SK-N-SH (cell line): ENCODE measurements at regions not wholly inside any gene's neighbourhood (a gene's known extent, or its start where the extent isn't known, plus 50 kb on each side); places are given as distances from the start of the nearest gene placed in this dataset.
"Not testable (repeated sequence)": the region's sequence is repeated elsewhere in the genome, so short reads cannot be mapped to it uniquely, and the experiment has no call there.

ENCODE experiments used
- CTCF ChIA-PET: fragments of 300-600, 350-600 bp; formaldehyde crosslinking; extraction: SDS; loops from one replicate; lab custom pipeline; 2021; lab: Yijun Ruan, JAX
- POLR2A ChIA-PET: fragments of 350-600 bp; sonication (Branson Sonifier 250); formaldehyde crosslinking; extraction: SDS; loops from one replicate; lab custom pipeline; 2020; ENCODE audit warnings: antibody characterized with exemption, inconsistent platforms; lab: Yijun Ruan, JAX
- DNase-seq: peaks from one replicate; pipeline ENCODE4 v3.0.0; 2012
- H2AFZ ChIP-seq: fragments of 200-600 bp; sonication (generic); 2 replicates; pipeline ENCODE4 v1.8.1; 2016; ENCODE audit warnings: antibody characterized with exemption, mild to moderate bottlenecking, low read depth
- H3F3A ChIP-seq: fragments of 200-600 bp; sonication (generic); replicated peaks from 2 replicates; pipeline ENCODE3; 2016; ENCODE audit warnings: antibody characterized with exemption, mild to moderate bottlenecking; ENCODE audit not compliant: insufficient read depth
- H3K27ac ChIP-seq, 2 experiments: fragments of 200-500 bp in 1 of 2; fragments of 200-600 bp in 1 of 2; sonication (Bioruptor generic) in 1 of 2; sonication (generic), shearing (Covaris generic) in 1 of 2; 2 replicates each; pipeline versions ENCODE4 v1.5.1 to v1.6.1; 2014 to 2016; ENCODE audit warnings: low read depth in 2 of 2, inconsistent platforms in 1 of 2, low read length in 1 of 2, mild to moderate bottlenecking in 1 of 2, mixed read lengths in 1 of 2
- H3K27me3 ChIP-seq: fragments of 200-600 bp; sonication (generic), shearing (Covaris generic); 2 replicates; pipeline ENCODE4 v1.6.1; 2016; ENCODE audit warnings: mixed run types; ENCODE audit not compliant: insufficient read depth
- H3K36me3 ChIP-seq, 2 experiments: fragments of 200-500 bp in 1 of 2; fragments of 200-600 bp in 1 of 2; sonication (Bioruptor generic) in 1 of 2; sonication (generic) in 1 of 2; replicated peaks in 1 of 2; 2 replicates each; pipeline versions ENCODE3 to v1.5.1; 2014 to 2016; ENCODE audit warnings: low read length in 1 of 2, mild to moderate bottlenecking in 1 of 2; ENCODE audit not compliant: insufficient read depth in 2 of 2, control insufficient read depth in 1 of 2
- H3K4me1 ChIP-seq, 2 experiments: fragments of 200-500 bp in 1 of 2; fragments of 200-600 bp in 1 of 2; sonication (Bioruptor generic) in 1 of 2; sonication (generic), shearing (Covaris generic) in 1 of 2; 2 replicates each; pipeline versions ENCODE4 v1.5.1 to v1.6.1; 2014 to 2016; ENCODE audit warnings: low read depth in 1 of 2, low read length in 1 of 2, mixed run types in 1 of 2; ENCODE audit not compliant: insufficient read depth in 2 of 2, control insufficient read depth in 1 of 2
- H3K4me2 ChIP-seq: fragments of 200-600 bp; sonication (generic), shearing (Covaris generic); 2 replicates; pipeline ENCODE4 v1.6.1; 2017; ENCODE audit warnings: mixed run types
- H3K4me3 ChIP-seq, 2 experiments: fragments of 200-500 bp in 1 of 2; fragments of 200-600 bp in 1 of 2; sonication (Bioruptor generic) in 1 of 2; sonication (generic), shearing (Covaris generic) in 1 of 2; 2 replicates each; pipeline versions ENCODE4 v1.5.1 to v1.8.1; 2014 to 2016; ENCODE audit warnings: low read depth in 2 of 2, inconsistent platforms in 1 of 2, low read length in 1 of 2, mild to moderate bottlenecking in 1 of 2, mixed read lengths in 1 of 2, moderate library complexity in 1 of 2
- H3K79me2 ChIP-seq: fragments of 200-600 bp; sonication (generic); 2 replicates; pipeline ENCODE4 v1.8.1; 2017; ENCODE audit warnings: mild to moderate bottlenecking; ENCODE audit not compliant: insufficient read depth
- H3K9ac ChIP-seq: fragments of 200-600 bp; sonication (generic); 2 replicates; pipeline ENCODE4 v1.6.1; 2017; ENCODE audit warnings: mixed run types
- H3K9me2 ChIP-seq: fragments of 200-600 bp; sonication (generic); 2 replicates; pipeline ENCODE4 v1.6.1; 2017; ENCODE audit warnings: mixed run types
- H3K9me3 ChIP-seq: fragments of 200-600 bp; sonication (generic); 2 replicates; pipeline ENCODE4 v1.6.1; 2017; ENCODE audit warnings: mixed run types, mild to moderate bottlenecking, moderate library complexity
- H4K20me1 ChIP-seq: fragments of 200-600 bp; sonication (generic); 2 replicates; pipeline ENCODE4 v1.6.1; 2017; ENCODE audit warnings: mild to moderate bottlenecking, mixed run types; ENCODE audit not compliant: insufficient read depth
- CTCF ChIP-seq: fragments of 200-600 bp; sonication (generic); IDR thresholded peaks from 2 replicates; pipeline ENCODE4 v1.6.1; 2017; ENCODE audit warnings: antibody characterized with exemption, mild to moderate bottlenecking, moderate library complexity
- FOSL2 ChIP-seq: IDR thresholded peaks from 2 replicates; pipeline ENCODE4 v1.4.0; 2012; ENCODE audit warnings: low read depth, mild to moderate bottlenecking, moderate library complexity, borderline replicate concordance
- JUND ChIP-seq: IDR thresholded peaks from 2 replicates; pipeline ENCODE4 v1.4.0; 2012
- NRF1 ChIP-seq: IDR thresholded peaks from 2 replicates; pipeline ENCODE4 v1.6.1; 2012; ENCODE audit warnings: low read depth, mild to moderate bottlenecking, low read length
- TEAD4 ChIP-seq: IDR thresholded peaks from 2 replicates; pipeline ENCODE4 v1.4.0; 2012; ENCODE audit warnings: mild to moderate bottlenecking, borderline replicate concordance; ENCODE audit not compliant: insufficient read depth
- USF2 ChIP-seq: fragments of 150-350 bp; IDR thresholded peaks from 2 replicates; pipeline ENCODE4 v1.6.1; 2017; ENCODE audit warnings: antibody characterized with exemption, low read length, low read depth, borderline replicate concordance
- YY1 ChIP-seq: IDR thresholded peaks from 2 replicates; pipeline ENCODE4 v1.4.0; 2012; ENCODE audit warnings: low read depth, mild to moderate bottlenecking
- WGBS: methylation state at CpG from one replicate; pipeline ENCODE4 v1.1.6; 2017; ENCODE audit warnings: low lambda C conversion rate; 5-methylcytosine and 5-hydroxymethylcytosine counted together

GRCh38 chr5:89779734-89780133 is 629.8 kb downstream of the CETN3 start:
- H3K27ac ChIP-seq, H3K79me2 ChIP-seq, H3F3A ChIP-seq, H3K4me1 ChIP-seq, H3K4me3 ChIP-seq, H3K9me3 ChIP-seq, H3K9ac ChIP-seq, POLR2A ChIA-PET, H4K20me1 ChIP-seq, H3K36me3 ChIP-seq, H3K9me2 ChIP-seq, H2AFZ ChIP-seq, H3K27me3 ChIP-seq, DNase-seq, CTCF ChIA-PET, H3K4me2 ChIP-seq: not testable (repeated sequence)

- H3K9ac ChIP-seq, result no peak overlapping the region
- no peaks in the 10 kb centered on the region for H3F3A ChIP-seq
- H3K27ac ChIP-seq, result no peak overlapping the region
- WGBS, result 79% methylated on average over 11 of the region's 13 CpGs
- H3K36me3 ChIP-seq, result no peaks in the 10 kb centered on the region
- H3K27me3 ChIP-seq, result no peaks in the 10 kb centered on the region
- H4K20me1 ChIP-seq, result no peaks in the 10 kb centered on the region
- no peak overlapping the region for H3K4me3 ChIP-seq
- H3K79me2 ChIP-seq, result no peaks in the 10 kb centered on the region
- H3K9me2 ChIP-seq, result no peaks in the 10 kb centered on the region
- H3K9me3 ChIP-seq, result no peaks in the 10 kb centered on the region
- ChIA-PET POLR2A (no interaction called here), CTCF (no interaction called here)
- TF ChIP-seq TEAD4 (no peak), FOSL2 (no peak), YY1 (no peak), USF2 (no peak)
- DNase-seq, result no peak
- no peak overlapping the region for H3K4me2 ChIP-seq
- H2AFZ ChIP-seq, result no peak overlapping the region
- no peaks in the 10 kb centered on the region for H3K4me1 ChIP-seq
These were observed 631.8 kb downstream of the CETN3 start for GRCh38 chr5:89777758-89778157.

- no peak overlapping the region for H2AFZ ChIP-seq
- H3F3A ChIP-seq, result no peaks in the 10 kb centered on the region
- 0 out of 2 replicates have a peak, but pooled peaks have one; percentile 4 for TF ChIP-seq JUND
- no peak for TF ChIP-seq CTCF
- peak; percentile 23; the same call in 1 of the 2 replicates for TF ChIP-seq FOSL2
- TF ChIP-seq NRF1, result no peak
- TF ChIP-seq, all 33 proteins: peak for 2
- H3K9me2 ChIP-seq, result no peaks in the 10 kb centered on the region
- H4K20me1 ChIP-seq, result no peaks in the 10 kb centered on the region
- 36% methylated on average over 2 of the region's 2 CpGs for WGBS
- H3K9me3 ChIP-seq, result no peaks in the 10 kb centered on the region
- no peaks in the 10 kb centered on the region for H3K4me1 ChIP-seq
- H3K27me3 ChIP-seq, result no peaks in the 10 kb centered on the region
- no peak overlapping the region for H3K27ac ChIP-seq
- no peak overlapping the region for H3K9ac ChIP-seq
- ChIA-PET CTCF (no interaction called here), POLR2A (no interaction called here)
- no peak overlapping the region; a peak in 1 of 4 replicates for H3K4me3 ChIP-seq
- H3K4me2 ChIP-seq, result no peak overlapping the region
- peaks cover 0 to 2% of the 10 kb centered on the region in 2 experiments for H3K36me3 ChIP-seq
- no peaks in the 10 kb centered on the region for H3K79me2 ChIP-seq
- DNase-seq, result no peak
These were observed 639.6 kb downstream of the CETN3 start for GRCh38 chr5:89769975-89770374.
